ENCODE measurements at regions not wholly inside any gene's neighbourhood (a gene's known extent, or its start where the extent isn't known, plus 50 kb on each side); places are given as distances from the start of the nearest gene placed in this dataset.

GRCh38 chr11:81819462-81819861 is 914.2 kb downstream of the FAM181B start:
- Histone ChIP-seq H2AFZ (ENCODE audit: low read depth, low read length) (no peak overlapping the region), H3K9ac (replicated peaks; ENCODE audit: extremely low read depth, insufficient read depth, low read length) (no peak overlapping the region), H3K4me3 (replicated peaks in 1 of 3; ENCODE audit: insufficient read depth in 1 of 3, low read depth in 1 of 3, low read length in 3 of 3) (no peak overlapping the region), H3K9me3 (replicated peaks; ENCODE audit: control insufficient read depth, insufficient read depth, low read length) (peaks cover 3% of the 10 kb centered on the region), H3K36me3 (ENCODE audit: control insufficient read depth in 2 of 2, extremely low read depth in 1 of 2, insufficient read depth in 2 of 2, low read length in 2 of 2) (no peaks in the 10 kb centered on the region), H3K79me2 (ENCODE audit: control insufficient read depth, insufficient read depth, low read length) (no peaks in the 10 kb centered on the region), H3K27me3 (ENCODE audit: control insufficient read depth in 2 of 2, insufficient read depth in 2 of 2, low read length in 2 of 2) (no peaks in the 10 kb centered on the region), H3K9me1 (replicated peaks; ENCODE audit: control insufficient read depth, extremely low read depth, insufficient read depth, low read length) (no peaks in the 10 kb centered on the region), H3K4me2 (ENCODE audit: insufficient read depth, low read length) (no peak overlapping the region), H4K20me1 (replicated peaks; ENCODE audit: control insufficient read depth, extremely low read depth, insufficient read depth, low read length) (no peaks in the 10 kb centered on the region), H3K4me1 (ENCODE audit: control insufficient read depth, extremely low read depth, insufficient read depth, low read length) (no peaks in the 10 kb centered on the region), H3K27ac (ENCODE audit: insufficient read depth, low read depth, low read length) (no peak overlapping the region)
- TF ChIP-seq EZH2 (IDR thresholded peaks at IDR 0.05; ENCODE audit: borderline replicate concordance, low read depth, low read length, severe bottlenecking) (no peak), MAX (IDR thresholded peaks at IDR 0.05; ENCODE audit: insufficient read depth, insufficient read length) (no peak), CTCF (IDR thresholded peaks at IDR 0.05; ENCODE audit: extremely low read depth in 1 of 2, insufficient read depth in 1 of 2, low read depth in 1 of 2, low read length in 2 of 2) (no peak), FOS (IDR thresholded peaks at IDR 0.05; ENCODE audit: borderline replicate concordance, insufficient read depth, low read length) (no peak), GATA2 (IDR thresholded peaks at IDR 0.05; ENCODE audit: insufficient read depth, insufficient read length, low read depth, low read length) (no peak), JUN (IDR thresholded peaks at IDR 0.05; ENCODE audit: borderline replicate concordance, insufficient read depth, insufficient read length, low read depth) (no peak), POLR2A (IDR thresholded peaks at IDR 0.05; ENCODE audit: low read depth, low read length) (no peak), POLR2AphosphoS5 (IDR thresholded peaks at IDR 0.05; ENCODE audit: insufficient read depth, low read depth, low read length) (no peak), MYC (IDR thresholded peaks at IDR 0.05; ENCODE audit: low read depth, low read length) (no peak)
- intact Hi-C loops (cut with micrococcal nuclease): no loop called here
- dilution Hi-C loops (cut with MboI; ENCODE audit: extremely low pct_ligation_motif_present, low sequenced_read_pairs): no loop called here
- no peak for DNase-seq (ENCODE audit: low read depth, low spot score)
- POLR2A ChIA-PET: no interaction called here
- CTCF ChIA-PET: no interaction called here
- no TSS peak for BruUV-seq (replicated peaks)
- no peak for FAIRE-seq
